HepG2 (cell line): ENCODE measurements at regions not wholly inside any gene's neighbourhood (a gene's known extent, or its start where the extent isn't known, plus 50 kb on each side); places are given as distances from the start of the nearest gene placed in this dataset.

ENCODE experiments used
- ATAC-seq: fragments of 200-7000 bp; cut with Tn5 transposase; 3 replicates; pipeline ENCODE4 v1.9.1; 2020; ENCODE audit warnings: mild to moderate bottlenecking, moderate library complexity
- BruUV-seq: library from RNA; stranded (reverse); fragments of 400-500 nt; replicated peaks from 2 replicates; lab custom pipeline; 2021; lab: Mats Ljungman, UMichigan
- CTCF ChIA-PET: fragments of 300-600 bp; formaldehyde crosslinking; extraction: SDS; loops from one replicate; lab custom pipeline; 2021; ENCODE audit warnings: low total read pairs, inconsistent platforms, low intra/inter-chr PET ratio; lab: Yijun Ruan, JAX
- POLR2A ChIA-PET: fragments of 350-600 bp; sonication (Branson Sonifier 250); formaldehyde crosslinking; loops from one replicate; lab custom pipeline; 2020; ENCODE audit warnings: antibody characterized with exemption, inconsistent platforms; lab: Yijun Ruan, JAX
- DNase-seq: peaks from one replicate; pipeline ENCODE4 v3.0.0-alpha.2; 2015; ENCODE audit warnings: low spot score
- FAIRE-seq: peaks from 3 replicates; lab custom pipeline; 2011; peaks lifted over from hg19 to GRCh38; lab: Jason Lieb, UNC
- H2AFZ ChIP-seq: one replicate; pipeline ENCODE4 v1.6.1; 2011; ENCODE audit warnings: low read length, inconsistent platforms
- H3K27ac ChIP-seq: fragments of 300-600 bp; 3 replicates; pipeline ENCODE4 v1.8.0; 2011; ENCODE audit warnings: mixed run types, mild to moderate bottlenecking, mixed read lengths, low read length, inconsistent platforms; ENCODE audit not compliant: insufficient read depth; ENCODE audit errors: extremely low read length
- H3K27me3 ChIP-seq, 2 experiments: fragments of 200-600 bp in 1 of 2; 2 replicates in 1 of 2; 3 replicates in 1 of 2; pipeline versions ENCODE4 v1.6.0 to v1.8.0; 2011; ENCODE audit warnings: low read length in 2 of 2, mild to moderate bottlenecking in 2 of 2, moderate library complexity in 2 of 2, inconsistent platforms in 1 of 2; ENCODE audit not compliant: insufficient read depth in 2 of 2, control insufficient read depth in 1 of 2
- H3K36me3 ChIP-seq, 2 experiments: fragments of 200-600 bp in 1 of 2; replicated peaks in 1 of 2; 2 replicates in 1 of 2; 3 replicates in 1 of 2; pipeline versions ENCODE4 v1.5.1 to v1.8.0; 2011; ENCODE audit warnings: low read length in 2 of 2, inconsistent platforms in 1 of 2; ENCODE audit not compliant: insufficient read depth in 2 of 2, control insufficient read depth in 1 of 2
- H3K4me1 ChIP-seq: 2 replicates; pipeline ENCODE4 v1.5.1; 2012; ENCODE audit warnings: low read length, inconsistent platforms; ENCODE audit not compliant: insufficient read depth
- H3K4me2 ChIP-seq: 2 replicates; pipeline ENCODE4 v1.6.0; 2011; ENCODE audit warnings: low read depth, low read length, inconsistent platforms
- H3K4me3 ChIP-seq, 3 experiments: fragments of 200-600 bp in 1 of 3; sonication (generic), shearing (Covaris generic) in 1 of 3; replicated peaks in 1 of 3; 2 replicates each; pipeline ENCODE4 v1.5.1; 2011 to 2016; ENCODE audit warnings: low read length in 3 of 3, inconsistent platforms in 2 of 3, low read depth in 2 of 3, mild to moderate bottlenecking in 2 of 3, control low read depth in 1 of 3, mixed read lengths in 1 of 3; ENCODE audit not compliant: insufficient read depth in 1 of 3
- H3K79me2 ChIP-seq: one replicate; pipeline ENCODE4 v1.6.1; 2011; ENCODE audit warnings: low read length, inconsistent platforms; ENCODE audit not compliant: insufficient read depth
- H3K9ac ChIP-seq: 2 replicates; pipeline ENCODE4 v1.6.0; 2011; ENCODE audit warnings: mild to moderate bottlenecking, low read depth, low read length, inconsistent platforms; ENCODE audit not compliant: insufficient read depth
- H3K9me3 ChIP-seq: 2 replicates; pipeline ENCODE4 v1.5.1; 2012; ENCODE audit warnings: mild to moderate bottlenecking, low read length
- H4K20me1 ChIP-seq: 2 replicates; pipeline ENCODE4 v1.6.0; 2011; ENCODE audit warnings: inconsistent platforms, mild to moderate bottlenecking, low read length, moderate library complexity; ENCODE audit not compliant: insufficient read depth
- BCL3 ChIP-seq: sonication (generic); formaldehyde crosslinking; IDR thresholded peaks from 2 replicates; pipeline ENCODE4 v1.5.1; 2020; ENCODE audit warnings: mild to moderate bottlenecking, missing genetic modification reagents, moderate library complexity
- CBX1 ChIP-seq: IDR thresholded peaks from one replicate; pipeline ENCODE4 v1.6.1; 2016; ENCODE audit warnings: antibody characterized with exemption, low read depth
- KDM2A ChIP-seq: sonication (generic); formaldehyde crosslinking; IDR thresholded peaks from 2 replicates; pipeline ENCODE4 v1.4.0; 2020; ENCODE audit warnings: low read depth, missing genetic modification reagents, borderline replicate concordance
- MAFG ChIP-seq: sonication (generic); formaldehyde crosslinking; IDR thresholded peaks from 2 replicates; pipeline ENCODE4 v1.5.1; 2020; ENCODE audit warnings: mild to moderate bottlenecking, missing genetic modification reagents
- NR0B2 ChIP-seq: sonication (generic); formaldehyde crosslinking; IDR thresholded peaks from 2 replicates; pipeline ENCODE4 v1.4.0; 2020; ENCODE audit warnings: mild to moderate bottlenecking, missing genetic modification reagents
- POLR2G ChIP-seq: fragments of 200-400 bp; formaldehyde crosslinking; IDR thresholded peaks from 2 replicates; pipeline ENCODE4 v1.6.1; 2018; ENCODE audit warnings: mild to moderate bottlenecking, low read depth, low read length, moderate library complexity
- RFX3 ChIP-seq: IDR thresholded peaks from 2 replicates; pipeline ENCODE4 v1.6.1; 2016; ENCODE audit warnings: missing biosample characterization, missing genetic modification reagents
- STAT6 ChIP-seq: sonication (generic); formaldehyde crosslinking; IDR thresholded peaks from 2 replicates; pipeline ENCODE4 v1.4.0; 2020; ENCODE audit warnings: missing genetic modification reagents, mild to moderate bottlenecking, borderline replicate concordance
- TBX2 ChIP-seq: sonication (generic); formaldehyde crosslinking; IDR thresholded peaks from 2 replicates; pipeline ENCODE4 v1.5.0; 2020; ENCODE audit warnings: missing genetic modification reagents, mild to moderate bottlenecking, borderline replicate concordance
- YY1 ChIP-seq: IDR thresholded peaks from 2 replicates; pipeline ENCODE4 v1.6.1; 2011; ENCODE audit warnings: low read length, low read depth, moderate library complexity, mild to moderate bottlenecking; ENCODE audit not compliant: insufficient read depth, insufficient replicate concordance
- ZBTB7B ChIP-seq: sonication (generic); formaldehyde crosslinking; IDR thresholded peaks from 2 replicates; pipeline ENCODE4 v1.4.0; 2020; ENCODE audit warnings: missing genetic modification reagents
- ZNF10 ChIP-seq: sonication (generic); formaldehyde crosslinking; IDR thresholded peaks from 2 replicates; pipeline ENCODE4 v1.4.0; 2020; ENCODE audit warnings: mild to moderate bottlenecking, low read depth, missing genetic modification reagents, borderline replicate concordance
- ZNF121 ChIP-seq: sonication (generic); formaldehyde crosslinking; IDR thresholded peaks from 2 replicates; pipeline ENCODE4 v1.5.0; 2020; ENCODE audit warnings: mild to moderate bottlenecking, missing genetic modification reagents
- ZNF136 ChIP-seq: sonication (generic); formaldehyde crosslinking; IDR thresholded peaks from 2 replicates; pipeline ENCODE4 v1.8.1; 2022; ENCODE audit warnings: low read depth, mild to moderate bottlenecking, moderate library complexity, missing genetic modification reagents
- ZNF253 ChIP-seq: sonication (generic); formaldehyde crosslinking; IDR thresholded peaks from 2 replicates; pipeline ENCODE4 v1.8.0; 2022; ENCODE audit warnings: mild to moderate bottlenecking, missing genetic modification reagents, borderline replicate concordance
- ZNF350 ChIP-seq: sonication (generic); formaldehyde crosslinking; IDR thresholded peaks from 2 replicates; pipeline ENCODE4 v1.4.0; 2020; ENCODE audit warnings: mild to moderate bottlenecking, low read depth, missing genetic modification reagents, borderline replicate concordance
- ZNF512 ChIP-seq: sonication (generic); formaldehyde crosslinking; IDR thresholded peaks from 2 replicates; pipeline ENCODE4 v1.4.0; 2020; ENCODE audit warnings: mild to moderate bottlenecking, missing genetic modification reagents
- ZNF550 ChIP-seq: sonication (generic); formaldehyde crosslinking; IDR thresholded peaks from 2 replicates; pipeline ENCODE4 v1.4.0; 2020; ENCODE audit warnings: mild to moderate bottlenecking, missing genetic modification reagents, borderline replicate concordance
- ZNF780A ChIP-seq: sonication (generic); formaldehyde crosslinking; IDR thresholded peaks from 2 replicates; pipeline ENCODE4 v1.8.0; 2022; ENCODE audit warnings: mild to moderate bottlenecking, missing genetic modification reagents, moderate library complexity
- WGBS: methylation state at CpG from one replicate; pipeline ENCODE4 v1.1.6; 2017; ENCODE audit warnings: low lambda C conversion rate; 5-methylcytosine and 5-hydroxymethylcytosine counted together
- in situ Hi-C: cut with HindIII; loops from 2 replicates; pipeline ENCODE4 v1.10.0; 2017; ENCODE audit warnings: low pct_unique_long_range_greater_than_20kb; ENCODE audit not compliant: extremely low pct_ligation_motif_present
- intact Hi-C: fragments of 100-400 bp; cut with micrococcal nuclease; formaldehyde crosslinking; loops from one replicate; pipeline ENCODE4 v1.10.0; 2022; ENCODE audit not compliant: unreplicated experiment

- no peak for TF ChIP-seq ZNF512 (CRISPR knock-in tag)
- TF ChIP-seq KDM2A (CRISPR knock-in tag), result no peak
Measured at GRCh38 chr4:100716416-100716815, 198.6 kb upstream of the EMCN start (continued).

- no peak for FAIRE-seq
- Histone ChIP-seq H3K9ac (no peak overlapping the region), H3K4me2 (no peak overlapping the region), H3K36me3 (no peaks in the 10 kb centered on the region), H4K20me1 (no peaks in the 10 kb centered on the region), H3K9me3 (no peaks in the 10 kb centered on the region), H3K27me3 (no peaks in the 10 kb centered on the region), H3K79me2 (no peaks in the 10 kb centered on the region), H3K4me1 (no peaks in the 10 kb centered on the region), H3K4me3 (no peak overlapping the region), H3K27ac (no peak overlapping the region), H2AFZ (no peak overlapping the region)
- in situ Hi-C loops (no loop called here), intact Hi-C loops (no loop called here)
- BruUV-seq, result no TSS peak
- ChIA-PET CTCF (no interaction called here), POLR2A (no interaction called here)
- WGBS, result 1% methylated on average over 4 of the region's 4 CpGs
- DNase-seq, result no peak
- ATAC-seq, result no peak
- no peak for TF ChIP-seq BCL3 (CRISPR knock-in tag)
- TF ChIP-seq RFX3 (CRISPR knock-in tag), result no peak
- TF ChIP-seq NR0B2, result no peak
- no peak for TF ChIP-seq STAT6 (CRISPR knock-in tag)
- TF ChIP-seq TBX2, result no peak
- TF ChIP-seq ZNF10, result no peak
- no peak for TF ChIP-seq MAFG (CRISPR knock-in tag)
- TF ChIP-seq ZNF350, result no peak
- no peak for TF ChIP-seq ZNF253
- no peak for TF ChIP-seq ZNF121
- TF ChIP-seq YY1, result no peak
- TF ChIP-seq ZNF550 (CRISPR knock-in tag), result no peak
- TF ChIP-seq CBX1, result no peak
- TF ChIP-seq POLR2G, result no peak
- no peak for TF ChIP-seq ZNF136 (CRISPR knock-in tag)
- no peak for TF ChIP-seq ZBTB7B (CRISPR knock-in tag)
- TF ChIP-seq ZNF780A (CRISPR knock-in tag), result no peak
Measured at GRCh38 chr4:100708776-100709175, 191.0 kb upstream of the EMCN start.
